Upper lobe of right lung (tissue), 1 donor: ENCODE measurements at regions not wholly inside any gene's neighbourhood (a gene's known extent, or its start where the extent isn't known, plus 50 kb on each side); places are given as distances from the start of the nearest gene placed in this dataset.
A peak's percentile ranks its signal among the peaks of the same experiment; 100 is the strongest.
"Not testable (repeated sequence)": the region's sequence is repeated elsewhere in the genome, so short reads cannot be mapped to it uniquely, and the experiment has no call there.

Experiments used
- ATAC-seq: fragments of 200-7000 bp; cut with Tn5 transposase; one replicate; pipeline ENCODE4 v1.9.1; 2020; ENCODE audit warnings: mild to moderate bottlenecking, moderate library complexity
- DNase-seq: peaks from one replicate; pipeline ENCODE4 v3.0.0-alpha.2; 2020
- H3K27ac ChIP-seq: fragments of 200-600 bp; one replicate; pipeline ENCODE4 v1.8.0; 2022
- H3K27me3 ChIP-seq: fragments of 200-600 bp; one replicate; pipeline ENCODE4 v1.8.0; 2022; ENCODE audit warnings: mild to moderate bottlenecking
- H3K36me3 ChIP-seq: fragments of 200-600 bp; one replicate; pipeline ENCODE4 v1.8.0; 2022
- H3K4me1 ChIP-seq: fragments of 200-600 bp; one replicate; pipeline ENCODE4 v1.8.0; 2022
- H3K4me3 ChIP-seq: fragments of 200-600 bp; one replicate; pipeline ENCODE4 v1.8.0; 2022; ENCODE audit warnings: mild to moderate bottlenecking
- H3K9me3 ChIP-seq: fragments of 200-600 bp; one replicate; pipeline ENCODE4 v1.8.0; 2022
- intact Hi-C: fragments of 100-400 bp; cut with DNase I; formaldehyde crosslinking; loops from one replicate; pipeline ENCODE4 v1.11.0; 2022
- TF ChIP-seq, protein P1 (sequence below): fragments of 200-600 bp; IDR thresholded peaks from one replicate; pipeline ENCODE4 v1.8.0; 2022; ENCODE audit warnings: antibody characterized with exemption
- donor health status: DM: no; HTN: yes; CAD: no; lungs with severe emphysema.

- H3K27ac ChIP-seq, result no peak overlapping the region
- DNase-seq (no peak), ATAC-seq (no peak)
- no peaks in the 10 kb centered on the region for H3K9me3 ChIP-seq
- intact Hi-C loops, result no loop called here
- H3K36me3 ChIP-seq, result no peaks in the 10 kb centered on the region
- H3K27me3 ChIP-seq, result no peaks in the 10 kb centered on the region
- H3K4me1 ChIP-seq, result no peaks in the 10 kb centered on the region
- TF ChIP-seq, protein P1, sequence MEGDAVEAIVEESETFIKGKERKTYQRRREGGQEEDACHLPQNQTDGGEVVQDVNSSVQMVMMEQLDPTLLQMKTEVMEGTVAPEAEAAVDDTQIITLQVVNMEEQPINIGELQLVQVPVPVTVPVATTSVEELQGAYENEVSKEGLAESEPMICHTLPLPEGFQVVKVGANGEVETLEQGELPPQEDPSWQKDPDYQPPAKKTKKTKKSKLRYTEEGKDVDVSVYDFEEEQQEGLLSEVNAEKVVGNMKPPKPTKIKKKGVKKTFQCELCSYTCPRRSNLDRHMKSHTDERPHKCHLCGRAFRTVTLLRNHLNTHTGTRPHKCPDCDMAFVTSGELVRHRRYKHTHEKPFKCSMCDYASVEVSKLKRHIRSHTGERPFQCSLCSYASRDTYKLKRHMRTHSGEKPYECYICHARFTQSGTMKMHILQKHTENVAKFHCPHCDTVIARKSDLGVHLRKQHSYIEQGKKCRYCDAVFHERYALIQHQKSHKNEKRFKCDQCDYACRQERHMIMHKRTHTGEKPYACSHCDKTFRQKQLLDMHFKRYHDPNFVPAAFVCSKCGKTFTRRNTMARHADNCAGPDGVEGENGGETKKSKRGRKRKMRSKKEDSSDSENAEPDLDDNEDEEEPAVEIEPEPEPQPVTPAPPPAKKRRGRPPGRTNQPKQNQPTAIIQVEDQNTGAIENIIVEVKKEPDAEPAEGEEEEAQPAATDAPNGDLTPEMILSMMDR, result no peak
- no peak overlapping the region for H3K4me3 ChIP-seq
These were observed 198.3 kb upstream of the OTX2 start for GRCh38 chr14:57008534-57008933.

DNA sequence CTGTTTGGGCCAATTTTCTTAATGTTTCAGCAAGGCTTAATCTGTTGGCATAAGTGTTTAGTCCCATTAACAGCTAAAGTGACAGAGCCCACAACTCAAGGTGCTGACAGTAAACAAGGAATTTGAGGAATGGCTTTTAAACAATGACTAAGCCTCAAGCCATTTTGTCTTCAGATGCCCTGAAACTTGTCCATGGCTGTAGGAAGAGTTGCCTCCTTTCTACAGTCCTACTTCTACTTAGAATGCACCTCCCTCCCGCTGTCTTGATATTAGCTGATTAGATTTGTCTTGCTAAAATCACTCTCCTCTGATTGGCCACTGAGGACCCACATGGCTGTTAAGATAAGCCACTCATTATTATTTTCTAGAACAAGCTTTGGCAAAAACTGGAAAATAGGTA lies 188.4 kb upstream of the OTX2 start:
- Histone ChIP-seq H3K27ac (no peak overlapping the region), H3K4me3 (no peak overlapping the region), H3K36me3 (no peaks in the 10 kb centered on the region), H3K4me1 (no peaks in the 10 kb centered on the region), H3K27me3 (no peaks in the 10 kb centered on the region), H3K9me3 (no peaks in the 10 kb centered on the region)
- TF ChIP-seq, protein P1, result no peak
- DNase-seq (no peak), ATAC-seq (no peak)
- intact Hi-C loops, result no loop called here

DNA sequence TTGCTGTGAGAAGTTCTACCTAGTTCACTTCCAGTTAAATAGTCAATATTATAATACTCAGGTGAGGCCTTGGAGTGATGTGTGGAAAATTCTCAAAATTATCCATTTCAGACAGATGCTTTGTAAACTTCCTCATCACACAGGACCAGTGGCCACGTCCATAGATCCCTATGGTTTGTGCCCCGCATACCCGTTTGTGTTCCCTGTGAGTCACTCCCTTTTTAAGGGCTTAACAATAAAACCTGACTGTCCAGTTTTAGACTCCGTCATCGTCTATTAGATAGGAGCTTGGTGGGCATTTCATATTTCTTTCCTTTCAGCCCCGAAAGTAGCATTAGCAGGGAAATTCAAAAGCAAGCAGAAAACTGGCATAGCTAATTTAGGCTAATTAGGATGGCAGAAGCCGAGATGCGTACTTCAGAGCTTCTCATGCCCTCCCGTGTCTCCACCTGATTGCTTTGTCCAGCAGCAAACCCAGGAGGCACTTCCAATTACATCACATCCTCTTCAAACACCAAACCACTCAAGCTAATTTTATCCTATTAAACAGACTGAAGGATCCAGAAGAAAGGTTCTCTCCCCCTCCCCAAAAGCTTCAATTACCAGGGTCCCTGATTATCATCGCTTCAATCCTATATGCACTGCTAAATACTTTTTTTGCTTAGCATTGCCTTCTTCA lies 186.6 kb upstream of the OTX2 start:
- ATAC-seq (peak; percentile 60), DNase-seq (no peak)
- intact Hi-C loops, result no loop called here
- no peaks in the 10 kb centered on the region for H3K27me3 ChIP-seq
- H3K27ac ChIP-seq, result no peak overlapping the region
- no peaks in the 10 kb centered on the region for H3K4me1 ChIP-seq
- H3K9me3 ChIP-seq, result no peaks in the 10 kb centered on the region
- no peak overlapping the region for H3K4me3 ChIP-seq
- TF ChIP-seq, protein P1, result no peak
- H3K36me3 ChIP-seq, result no peaks in the 10 kb centered on the region

DNA sequence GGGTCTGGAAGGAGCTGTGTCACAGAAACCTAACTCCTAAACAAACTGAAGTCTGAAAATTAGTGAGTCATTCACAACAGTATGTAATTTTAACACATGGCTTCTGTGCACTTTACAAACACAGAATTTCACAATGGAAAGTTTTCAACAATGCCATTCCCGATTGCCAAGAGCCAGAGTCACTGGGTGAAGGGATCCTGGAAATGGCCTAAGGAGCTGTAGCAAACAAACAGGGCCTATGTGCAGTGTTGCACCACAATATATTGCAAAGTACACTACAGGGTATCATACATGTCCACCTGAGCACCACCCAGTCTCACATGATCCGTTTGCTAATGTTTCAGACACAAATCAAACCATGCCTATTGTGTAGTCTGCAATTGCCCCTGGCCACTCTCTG lies 184.7 kb upstream of the OTX2 start:
- Histone ChIP-seq H3K9me3 (no peaks in the 10 kb centered on the region), H3K36me3 (no peaks in the 10 kb centered on the region), H3K27ac (no peak overlapping the region), H3K27me3 (no peaks in the 10 kb centered on the region), H3K4me1 (no peaks in the 10 kb centered on the region), H3K4me3 (no peak overlapping the region)
- TF ChIP-seq, protein P1, result no peak
- DNase-seq (no peak), ATAC-seq (peak; percentile 64)
- intact Hi-C loops, result no loop called here

DNA sequence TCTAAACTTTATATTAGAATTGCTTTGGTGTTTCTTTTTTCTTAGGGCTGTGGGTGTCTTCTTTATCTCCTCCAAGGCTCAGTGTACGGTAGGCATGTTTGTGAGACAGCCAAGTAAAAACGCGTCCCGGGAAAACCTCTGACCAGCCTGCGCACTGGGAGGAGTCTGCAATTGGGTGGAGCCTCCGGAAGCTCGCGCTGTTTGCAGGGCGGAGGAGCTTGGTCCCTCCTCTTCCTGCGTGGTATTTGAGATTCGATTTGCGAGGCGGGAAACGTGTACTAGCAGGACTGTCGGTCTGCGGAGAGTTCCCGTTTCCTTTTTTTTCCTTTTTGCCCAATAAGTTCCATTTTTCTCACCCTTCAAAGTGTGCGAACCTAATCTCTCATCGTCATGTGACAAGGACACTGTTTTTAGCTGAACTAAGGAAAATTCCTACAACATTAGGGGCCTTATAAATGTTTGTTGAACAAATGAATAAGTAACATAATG lies 182.1 kb upstream of the OTX2 start:
- Histone ChIP-seq H3K9me3 (no peaks in the 10 kb centered on the region), H3K4me3 (no peak overlapping the region), H3K27me3 (no peaks in the 10 kb centered on the region), H3K4me1 (no peaks in the 10 kb centered on the region), H3K27ac (no peak overlapping the region), H3K36me3 (no peaks in the 10 kb centered on the region)
- DNase-seq, result no peak
- TF ChIP-seq, protein P1, result no peak
- no peak for ATAC-seq
- intact Hi-C loops, result no loop called here

DNA sequence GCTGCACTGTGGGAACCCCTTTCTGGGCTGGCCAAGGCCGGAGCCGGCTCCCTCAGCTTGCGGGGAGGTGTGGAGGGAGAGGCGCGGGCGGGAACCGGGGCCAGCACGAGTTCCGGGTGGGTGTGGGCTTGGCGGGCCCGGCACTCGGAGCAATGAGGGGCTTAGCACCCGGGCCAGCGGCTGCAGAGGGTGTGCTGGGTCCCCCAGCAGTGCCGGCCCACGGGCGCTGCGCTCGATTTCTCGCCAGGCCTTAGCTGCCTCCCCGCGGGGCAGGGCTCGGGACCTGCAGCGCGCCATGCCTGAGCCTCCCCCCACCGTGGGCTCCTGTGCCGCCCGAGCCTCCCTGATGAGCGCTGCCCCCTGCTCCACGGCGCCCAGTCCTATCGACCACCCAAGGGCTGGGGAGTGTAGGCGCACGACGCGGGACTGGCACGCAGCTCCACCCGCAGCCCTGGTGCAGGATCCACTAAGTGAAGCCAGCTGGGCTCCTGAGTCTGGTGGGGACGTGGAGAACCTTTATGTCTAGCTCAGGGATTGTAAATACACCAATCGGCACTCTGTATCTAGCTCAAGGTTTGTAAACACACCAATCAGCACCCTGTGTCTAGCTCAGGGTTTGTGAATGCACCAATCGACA lies 180.8 kb upstream of the OTX2 start:
- not testable (repeated sequence) for DNase-seq

More for the DNA sequence above, 180.8 kb upstream of the OTX2 start:
- intact Hi-C loops, H3K27me3 ChIP-seq, H3K4me3 ChIP-seq, H3K36me3 ChIP-seq, ATAC-seq, H3K4me1 ChIP-seq, H3K27ac ChIP-seq, H3K9me3 ChIP-seq: not testable (repeated sequence)
